ENCODE measurements at regions not wholly inside any gene's neighbourhood (a gene's known extent, or its start where the extent isn't known, plus 50 kb on each side); places are given as distances from the start of the nearest gene placed in this dataset.

DNA sequence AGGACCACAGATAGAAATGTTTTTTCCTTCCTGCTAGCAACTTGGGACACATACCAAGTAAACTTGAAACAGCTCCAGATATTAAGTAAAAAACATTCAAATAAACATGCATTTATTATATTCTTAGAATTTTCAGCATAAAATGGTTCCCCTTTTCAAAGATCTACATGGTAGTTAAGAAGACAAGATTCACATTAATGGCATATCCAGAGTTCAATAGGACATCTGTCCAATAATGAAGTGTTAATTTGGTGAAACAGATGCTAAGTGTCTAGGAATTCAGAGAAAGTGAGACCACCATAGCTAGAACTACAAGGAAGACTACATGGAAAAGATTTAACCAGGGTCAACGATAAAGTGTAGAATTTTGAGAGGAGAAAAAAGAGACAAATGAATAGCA, 184.9 kb downstream of the COL12A1 start:
- TF ChIP-seq CTCF (IDR thresholded peaks at IDR 0.05) = no peak
- TF ChIP-seq EZH2 (IDR thresholded peaks at IDR 0.05; ENCODE audit: borderline replicate concordance, insufficient read depth, low read depth, low read length, poor library complexity, severe bottlenecking) = no peak
